Smooth muscle cell (in vitro differentiated cells): ENCODE measurements at regions not wholly inside any gene's neighbourhood (a gene's known extent, or its start where the extent isn't known, plus 50 kb on each side); places are given as distances from the start of the nearest gene placed in this dataset.

Experiments used
- DNase-seq: peaks from one replicate; lab custom pipeline; 2025; ENCODE audit not compliant: unreplicated experiment; lab: John Stamatoyannopoulos, UW
- H2AFZ ChIP-seq: fragments of 200-600 bp; sonication (generic); 2 replicates; pipeline ENCODE4 v1.6.0; 2016; ENCODE audit warnings: antibody characterized with exemption, low read depth, mild to moderate bottlenecking
- H3F3A ChIP-seq: fragments of 200-600 bp; sonication (generic); 2 replicates; pipeline ENCODE4 v1.6.0; 2017; ENCODE audit warnings: antibody characterized with exemption, low read depth
- H3K27ac ChIP-seq: fragments of 200-600 bp; sonication (generic); 2 replicates; pipeline ENCODE4 v1.5.1; 2016; ENCODE audit warnings: low read depth, mild to moderate bottlenecking
- H3K27me3 ChIP-seq: fragments of 200-600 bp; sonication (generic); 2 replicates; pipeline ENCODE4 v1.6.1; 2016; ENCODE audit warnings: low read depth, mild to moderate bottlenecking
- H3K36me3 ChIP-seq: fragments of 200-600 bp; sonication (generic); 2 replicates; pipeline ENCODE4 v1.5.1; 2016; ENCODE audit warnings: low read depth
- H3K4me1 ChIP-seq: fragments of 200-600 bp; sonication (generic); 2 replicates; pipeline ENCODE4 v1.5.1; 2016; ENCODE audit warnings: low read depth
- H3K4me2 ChIP-seq: fragments of 200-600 bp; sonication (generic); 2 replicates; pipeline ENCODE4 v1.6.0; 2016; ENCODE audit warnings: mild to moderate bottlenecking
- H3K4me3 ChIP-seq: fragments of 200-600 bp; sonication (generic); 2 replicates; pipeline ENCODE4 v1.5.1; 2016; ENCODE audit warnings: mild to moderate bottlenecking
- H3K79me2 ChIP-seq: fragments of 200-600 bp; sonication (generic); 2 replicates; pipeline ENCODE4 v1.6.0; 2016; ENCODE audit warnings: low read depth, mild to moderate bottlenecking
- H3K9ac ChIP-seq: fragments of 200-600 bp; sonication (generic); 2 replicates; pipeline ENCODE4 v1.6.0; 2016; ENCODE audit warnings: low read depth
- H3K9me3 ChIP-seq: fragments of 200-600 bp; sonication (generic); replicated peaks from 2 replicates; pipeline ENCODE4 v1.5.1; 2016; ENCODE audit warnings: low read depth
- H4K20me1 ChIP-seq: fragments of 200-600 bp; sonication (generic); 2 replicates; pipeline ENCODE4 v1.6.0; 2016; ENCODE audit warnings: low read depth
- WGBS: methylation state at CpG from one replicate; pipeline ENCODE4 v1.1.7; 2016; ENCODE audit warnings: low lambda C conversion rate; 5-methylcytosine and 5-hydroxymethylcytosine counted together
- TF ChIP-seq, protein P1 (sequence below): fragments of 200-600 bp; sonication (generic); IDR thresholded peaks from 2 replicates; pipeline ENCODE4 v1.5.1; 2017; ENCODE audit warnings: borderline replicate concordance, mild to moderate bottlenecking, antibody characterized with exemption; ENCODE audit not compliant: insufficient read depth, poor library complexity, severe bottlenecking

DNA sequence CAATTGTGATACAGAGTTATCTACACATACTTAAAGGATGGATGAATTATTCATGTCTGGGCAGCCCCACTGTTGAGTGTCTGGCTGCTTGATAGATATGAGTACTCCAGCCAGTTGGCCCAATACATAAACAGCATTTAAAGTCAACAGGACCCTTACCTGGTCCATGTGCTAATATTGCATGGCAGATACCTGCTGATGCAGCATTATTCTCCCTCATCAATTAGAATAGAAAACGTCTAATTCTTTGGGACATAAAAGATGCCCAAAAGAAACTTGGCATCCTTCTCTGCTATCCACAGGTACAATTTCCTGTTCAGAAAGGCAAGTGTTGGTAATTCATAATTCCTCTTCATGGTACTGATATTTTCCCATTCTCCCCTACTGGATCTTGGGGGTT is 550.8 kb downstream of the TFAP2B start:
- Histone ChIP-seq H3F3A (no peaks in the 10 kb centered on the region), H2AFZ (no peak overlapping the region), H3K4me1 (no peaks in the 10 kb centered on the region), H3K4me3 (no peak overlapping the region), H3K9me3 (no peaks in the 10 kb centered on the region), H3K4me2 (no peak overlapping the region), H4K20me1 (no peaks in the 10 kb centered on the region), H3K36me3 (no peaks in the 10 kb centered on the region), H3K27me3 (no peaks in the 10 kb centered on the region), H3K79me2 (no peaks in the 10 kb centered on the region), H3K9ac (no peak overlapping the region), H3K27ac (no peak overlapping the region)
- DNase-seq, result no peak
- WGBS, result 74% methylated on average over 1 of the region's 1 CpG
- TF ChIP-seq, protein P1, sequence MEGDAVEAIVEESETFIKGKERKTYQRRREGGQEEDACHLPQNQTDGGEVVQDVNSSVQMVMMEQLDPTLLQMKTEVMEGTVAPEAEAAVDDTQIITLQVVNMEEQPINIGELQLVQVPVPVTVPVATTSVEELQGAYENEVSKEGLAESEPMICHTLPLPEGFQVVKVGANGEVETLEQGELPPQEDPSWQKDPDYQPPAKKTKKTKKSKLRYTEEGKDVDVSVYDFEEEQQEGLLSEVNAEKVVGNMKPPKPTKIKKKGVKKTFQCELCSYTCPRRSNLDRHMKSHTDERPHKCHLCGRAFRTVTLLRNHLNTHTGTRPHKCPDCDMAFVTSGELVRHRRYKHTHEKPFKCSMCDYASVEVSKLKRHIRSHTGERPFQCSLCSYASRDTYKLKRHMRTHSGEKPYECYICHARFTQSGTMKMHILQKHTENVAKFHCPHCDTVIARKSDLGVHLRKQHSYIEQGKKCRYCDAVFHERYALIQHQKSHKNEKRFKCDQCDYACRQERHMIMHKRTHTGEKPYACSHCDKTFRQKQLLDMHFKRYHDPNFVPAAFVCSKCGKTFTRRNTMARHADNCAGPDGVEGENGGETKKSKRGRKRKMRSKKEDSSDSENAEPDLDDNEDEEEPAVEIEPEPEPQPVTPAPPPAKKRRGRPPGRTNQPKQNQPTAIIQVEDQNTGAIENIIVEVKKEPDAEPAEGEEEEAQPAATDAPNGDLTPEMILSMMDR, result no peak

DNA sequence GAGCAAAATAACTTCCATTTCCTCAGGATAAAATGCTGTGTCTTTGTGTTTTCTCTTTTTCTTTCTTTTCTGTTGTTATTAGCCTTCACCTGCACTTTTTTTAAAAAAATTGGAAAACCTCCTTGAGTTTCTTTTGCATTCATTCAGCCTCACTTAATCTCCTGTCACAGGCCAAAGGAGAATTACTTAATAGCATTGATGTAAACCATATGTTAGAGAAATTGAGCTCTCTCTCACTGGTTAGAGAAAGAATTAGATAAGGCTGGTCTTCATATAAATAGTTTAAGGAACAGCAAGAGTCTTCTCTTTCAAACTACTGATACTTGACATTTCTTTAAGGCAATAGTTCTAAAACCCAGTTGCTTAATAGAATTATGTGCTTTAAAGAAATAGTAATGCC is 564.2 kb downstream of the TFAP2B start:
- Histone ChIP-seq H3K27me3 (peaks cover 2% of the 10 kb centered on the region), H3F3A (no peaks in the 10 kb centered on the region), H3K79me2 (no peaks in the 10 kb centered on the region), H3K4me3 (no peak overlapping the region), H3K36me3 (no peaks in the 10 kb centered on the region), H4K20me1 (no peaks in the 10 kb centered on the region), H2AFZ (no peak overlapping the region), H3K4me1 (no peaks in the 10 kb centered on the region), H3K4me2 (no peak overlapping the region), H3K27ac (no peak overlapping the region), H3K9ac (no peak overlapping the region), H3K9me3 (no peaks in the 10 kb centered on the region)
- TF ChIP-seq, protein P1, result no peak
- DNase-seq, result no peak

DNA sequence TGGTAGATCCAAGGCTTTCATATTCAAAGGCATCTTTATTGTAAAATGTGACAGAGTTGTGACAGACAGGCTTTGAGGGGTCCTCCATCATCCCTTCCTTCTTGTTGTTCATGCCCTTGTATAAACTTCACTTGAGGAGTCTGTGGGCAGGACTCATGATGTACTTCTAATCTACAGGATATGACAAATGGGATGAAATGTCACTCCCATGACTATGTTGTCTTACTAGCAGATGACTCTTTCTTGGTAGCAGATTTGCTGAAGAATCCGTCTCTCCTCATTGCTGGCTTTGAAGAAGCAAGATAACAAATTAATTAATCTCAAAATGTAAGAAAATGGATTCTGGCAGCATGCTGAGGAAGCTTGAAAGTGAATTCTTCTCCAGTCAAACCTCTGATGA is 566.1 kb downstream of the TFAP2B start:
- Histone ChIP-seq H3K9me3 (no peaks in the 10 kb centered on the region), H3F3A (no peaks in the 10 kb centered on the region), H3K27ac (no peak overlapping the region), H3K27me3 (no peaks in the 10 kb centered on the region), H3K4me3 (no peak overlapping the region), H3K79me2 (no peaks in the 10 kb centered on the region), H3K9ac (no peak overlapping the region), H3K4me1 (no peaks in the 10 kb centered on the region), H3K36me3 (no peaks in the 10 kb centered on the region), H3K4me2 (no peak overlapping the region), H4K20me1 (no peaks in the 10 kb centered on the region), H2AFZ (no peak overlapping the region)
- 72% methylated on average over 1 of the region's 1 CpG for WGBS
- TF ChIP-seq, protein P1, result no peak
- no peak for DNase-seq

DNA sequence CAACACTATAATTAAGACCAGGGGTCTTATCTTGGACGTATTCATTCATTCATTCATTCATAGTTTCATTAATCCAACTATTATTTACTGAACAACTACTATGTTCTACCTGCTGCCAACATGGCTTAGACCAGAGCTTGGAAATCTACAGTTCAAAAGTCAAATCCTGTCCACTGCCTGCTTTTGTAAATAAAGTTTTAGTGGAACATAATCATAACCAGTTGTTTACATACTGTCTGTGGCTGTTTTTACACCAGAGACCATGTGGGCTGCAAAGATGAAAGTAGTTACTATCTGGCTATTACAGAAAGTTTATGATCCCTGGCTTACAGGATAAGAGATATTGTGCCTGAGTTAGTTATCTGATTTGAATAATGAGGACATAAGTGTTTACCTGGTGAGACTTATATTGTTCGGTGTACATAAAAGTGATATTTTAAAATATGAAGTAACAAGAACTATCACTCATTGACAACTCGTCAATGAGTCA is 567.7 kb downstream of the TFAP2B start:
- no peak for DNase-seq
- Histone ChIP-seq H2AFZ (no peak overlapping the region), H3K79me2 (no peaks in the 10 kb centered on the region), H3F3A (no peaks in the 10 kb centered on the region), H3K9ac (no peak overlapping the region), H3K4me3 (no peak overlapping the region), H3K9me3 (no peaks in the 10 kb centered on the region), H3K4me1 (no peaks in the 10 kb centered on the region), H4K20me1 (no peaks in the 10 kb centered on the region), H3K36me3 (no peaks in the 10 kb centered on the region), H3K4me2 (no peak overlapping the region), H3K27ac (no peak overlapping the region), H3K27me3 (no peaks in the 10 kb centered on the region)
- TF ChIP-seq, protein P1, result no peak
- WGBS, result 90% methylated on average over 3 of the region's 3 CpGs
